ENCODE measurements at regions not wholly inside any gene's neighbourhood (a gene's known extent, or its start where the extent isn't known, plus 50 kb on each side); places are given as distances from the start of the nearest gene placed in this dataset.

DNA sequence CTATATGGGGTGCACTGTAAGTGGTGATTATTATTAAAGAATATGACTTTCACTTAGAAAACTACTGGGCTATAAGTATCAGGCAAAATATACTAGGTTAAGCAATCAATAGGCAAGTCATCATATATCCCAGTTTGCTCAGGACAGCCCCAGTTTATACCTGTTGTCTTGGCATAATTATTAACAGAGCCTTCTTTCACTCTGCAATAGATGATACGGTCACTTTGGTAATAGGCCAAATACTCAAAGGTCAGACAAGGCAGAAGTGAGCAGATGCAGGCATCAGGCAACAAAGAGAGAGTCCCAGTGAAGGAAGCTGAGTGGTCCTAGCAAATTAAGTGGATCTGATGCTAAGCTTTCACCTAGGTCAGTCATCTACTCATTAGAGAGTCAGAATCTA is 599.9 kb downstream of the LMO4 start:
- peaks cover 8% of the 10 kb centered on the region for H3K9me3 Mint-ChIP-seq (ENCODE audit: unreplicated experiment)
- H3K4me1 Mint-ChIP-seq (ENCODE audit: insufficient read depth, unreplicated experiment): no peaks in the 10 kb centered on the region
- no peak for TF ChIP-seq CTCF (IDR thresholded peaks at IDR 0.05; ENCODE audit: unreplicated experiment)
- ChIA-PET CTCF (no interaction called here), POLR2A (no interaction called here)
- H3K27ac Mint-ChIP-seq (ENCODE audit: low read depth, unreplicated experiment): no peak overlapping the region
- DNase-seq (ENCODE audit: unreplicated experiment): no peak
- intact Hi-C loops (cut with micrococcal nuclease): no loop called here
- H3K4me3 Mint-ChIP-seq (ENCODE audit: unreplicated experiment): no peak overlapping the region
- no peaks in the 10 kb centered on the region for H3K27me3 Mint-ChIP-seq (ENCODE audit: insufficient read depth, unreplicated experiment)
- no TSS peak for BruUV-seq (replicated peaks)
- H3K36me3 Mint-ChIP-seq (ENCODE audit: insufficient read depth, unreplicated experiment): no peaks in the 10 kb centered on the region

DNA sequence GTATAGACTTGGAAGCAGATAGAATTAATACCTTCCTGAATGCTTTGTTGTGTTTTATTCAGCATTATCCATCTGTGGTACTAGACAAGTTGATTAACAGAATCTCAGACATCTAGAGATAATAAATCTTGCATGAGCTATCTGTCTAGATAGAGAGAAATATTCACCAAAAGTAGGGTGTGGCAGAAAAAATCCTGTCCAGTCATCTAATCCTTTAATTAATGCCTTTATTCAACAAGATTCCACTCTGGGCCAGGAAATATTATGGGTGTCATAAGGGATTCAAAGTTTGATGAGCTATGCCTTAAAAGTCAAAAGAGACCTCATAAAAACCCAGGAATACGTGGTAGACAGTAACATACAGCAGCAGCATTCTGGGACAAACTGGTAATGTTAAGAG is 601.2 kb downstream of the LMO4 start:
- no peaks in the 10 kb centered on the region for H3K4me1 Mint-ChIP-seq (ENCODE audit: insufficient read depth, unreplicated experiment)
- POLR2A ChIA-PET: no interaction called here
- peaks cover 8% of the 10 kb centered on the region for H3K9me3 Mint-ChIP-seq (ENCODE audit: unreplicated experiment)
- no peak for TF ChIP-seq CTCF (IDR thresholded peaks at IDR 0.05; ENCODE audit: unreplicated experiment)
- no TSS peak for BruUV-seq (replicated peaks)
- no peak overlapping the region for H3K4me3 Mint-ChIP-seq (ENCODE audit: unreplicated experiment)
- CTCF ChIA-PET: interaction anchor here (1.0 kb wide), 1 partner anchor 24 kb away, joined by 3 read pairs; no protein-coding TSS in a partner anchor
- H3K27me3 Mint-ChIP-seq (ENCODE audit: insufficient read depth, unreplicated experiment): no peaks in the 10 kb centered on the region
- intact Hi-C loops (cut with micrococcal nuclease): no loop called here
- no peak for DNase-seq (ENCODE audit: unreplicated experiment)
- no peak overlapping the region for H3K27ac Mint-ChIP-seq (ENCODE audit: low read depth, unreplicated experiment)
- no peaks in the 10 kb centered on the region for H3K36me3 Mint-ChIP-seq (ENCODE audit: insufficient read depth, unreplicated experiment)

DNA sequence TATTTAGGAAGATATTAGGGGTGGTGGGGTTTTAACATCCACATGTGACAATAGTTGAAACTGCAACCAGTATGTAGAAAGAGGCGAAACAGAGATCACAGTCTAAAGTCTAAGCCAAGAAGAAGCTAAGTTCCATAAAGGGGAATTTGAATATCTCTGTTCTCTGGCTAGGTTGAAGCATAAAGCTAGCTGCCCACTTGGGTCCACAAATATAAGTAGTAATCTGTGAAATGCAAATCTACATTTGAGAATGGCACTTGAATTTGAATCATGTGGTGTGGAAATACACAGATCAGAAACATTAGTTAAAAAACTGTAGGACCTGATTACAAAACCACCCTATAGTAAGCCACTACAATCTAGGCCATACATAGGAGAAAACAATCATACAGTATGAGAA is 602.1 kb downstream of the LMO4 start:
- TF ChIP-seq CTCF (IDR thresholded peaks at IDR 0.05; ENCODE audit: unreplicated experiment): no peak
- H3K9me3 Mint-ChIP-seq (ENCODE audit: unreplicated experiment): peaks cover 8% of the 10 kb centered on the region
- no peak overlapping the region for H3K4me3 Mint-ChIP-seq (ENCODE audit: unreplicated experiment)
- H3K27ac Mint-ChIP-seq (ENCODE audit: low read depth, unreplicated experiment): no peak overlapping the region
- intact Hi-C loops (cut with micrococcal nuclease): no loop called here
- BruUV-seq (replicated peaks): no TSS peak
- DNase-seq (ENCODE audit: unreplicated experiment): no peak
- CTCF ChIA-PET: interaction anchor here (3.9 kb wide), 1 partner anchor 22 kb away, joined by 18 read pairs; no protein-coding TSS in a partner anchor
- H3K27me3 Mint-ChIP-seq (ENCODE audit: insufficient read depth, unreplicated experiment): no peaks in the 10 kb centered on the region
- H3K4me1 Mint-ChIP-seq (ENCODE audit: insufficient read depth, unreplicated experiment): no peaks in the 10 kb centered on the region
- POLR2A ChIA-PET: no interaction called here
- no peaks in the 10 kb centered on the region for H3K36me3 Mint-ChIP-seq (ENCODE audit: insufficient read depth, unreplicated experiment)

- BruUV-seq (replicated peaks): no TSS peak
- POLR2A ChIA-PET: no interaction called here
- Mint-ChIP-seq H3K27me3 (ENCODE audit: insufficient read depth, unreplicated experiment) (no peaks in the 10 kb centered on the region), H3K4me1 (ENCODE audit: insufficient read depth, unreplicated experiment) (no peaks in the 10 kb centered on the region), H3K36me3 (ENCODE audit: insufficient read depth, unreplicated experiment) (no peaks in the 10 kb centered on the region), H3K9me3 (ENCODE audit: unreplicated experiment) (peaks cover 8% of the 10 kb centered on the region), H3K4me3 (ENCODE audit: unreplicated experiment) (no peak overlapping the region), H3K27ac (ENCODE audit: low read depth, unreplicated experiment) (no peak overlapping the region)
- DNase-seq (ENCODE audit: unreplicated experiment): no peak
- no peak for TF ChIP-seq CTCF (IDR thresholded peaks at IDR 0.05; ENCODE audit: unreplicated experiment)
- CTCF ChIA-PET: interaction anchor here (1.1 to 3.9 kb wide), 2 partner anchors 20 to 604 kb away, joined by 3 to 18 read pairs; partner anchors contain the start of gene LMO4
- intact Hi-C loops (cut with micrococcal nuclease): no loop called here
Observed at GRCh38 chr1:87933171-87933570, 604.5 kb downstream of the LMO4 start.

All from MCF 10A (cell line).